ENCODE measurements at regions not wholly inside any gene's neighbourhood (a gene's known extent, or its start where the extent isn't known, plus 50 kb on each side); places are given as distances from the start of the nearest gene placed in this dataset.

- H3K9me3 ChIP-seq (replicated peaks; ENCODE audit: control insufficient read depth, insufficient read depth, low read length) = no peaks in the 10 kb centered on the region
- H4K20me1 ChIP-seq (replicated peaks; ENCODE audit: control insufficient read depth, extremely low read depth, insufficient read depth, low read length) = no peaks in the 10 kb centered on the region
- no peak overlapping the region for H3K27ac ChIP-seq (ENCODE audit: insufficient read depth, low read depth, low read length)
- DNase-seq (ENCODE audit: low read depth, low spot score) (no peak), FAIRE-seq (no peak)
- H3K4me2 ChIP-seq (ENCODE audit: insufficient read depth, low read length) = no peak overlapping the region
- POLR2A ChIA-PET = no interaction called here
- H3K79me2 ChIP-seq (ENCODE audit: control insufficient read depth, insufficient read depth, low read length) = no peaks in the 10 kb centered on the region
- H3K4me1 ChIP-seq (ENCODE audit: control insufficient read depth, extremely low read depth, insufficient read depth, low read length) = peaks cover 16% of the 10 kb centered on the region
- intact Hi-C loops (cut with micrococcal nuclease) (no loop called here), dilution Hi-C loops (cut with MboI; ENCODE audit: extremely low pct_ligation_motif_present, low sequenced_read_pairs) (no loop called here)
- no peak overlapping the region for H3K4me3 ChIP-seq (replicated peaks in 1 of 3; ENCODE audit: insufficient read depth in 1 of 3, low read depth in 1 of 3, low read length in 3 of 3)
- no peak overlapping the region for H3K9ac ChIP-seq (replicated peaks; ENCODE audit: extremely low read depth, insufficient read depth, low read length)
- no peaks in the 10 kb centered on the region for H3K9me1 ChIP-seq (replicated peaks; ENCODE audit: control insufficient read depth, extremely low read depth, insufficient read depth, low read length)
- H2AFZ ChIP-seq (ENCODE audit: low read depth, low read length) = no peak overlapping the region
- no TSS peak for BruUV-seq (replicated peaks)
- no peaks in the 10 kb centered on the region for H3K27me3 ChIP-seq (ENCODE audit: control insufficient read depth in 2 of 2, insufficient read depth in 2 of 2, low read length in 2 of 2)
- no peaks in the 10 kb centered on the region for H3K36me3 ChIP-seq (ENCODE audit: control insufficient read depth in 2 of 2, extremely low read depth in 1 of 2, insufficient read depth in 2 of 2, low read length in 2 of 2)
- no peak for TF ChIP-seq POLR2AphosphoS5 (IDR thresholded peaks at IDR 0.05; ENCODE audit: insufficient read depth, low read depth, low read length)
- TF ChIP-seq POLR2A (IDR thresholded peaks at IDR 0.05; ENCODE audit: low read depth, low read length) = no peak
- TF ChIP-seq CTCF (IDR thresholded peaks at IDR 0.05; ENCODE audit: extremely low read depth in 1 of 2, insufficient read depth in 1 of 2, low read depth in 1 of 2, low read length in 2 of 2) = no peak
- no peak for TF ChIP-seq EZH2 (IDR thresholded peaks at IDR 0.05; ENCODE audit: borderline replicate concordance, low read depth, low read length, severe bottlenecking)
- no peak for TF ChIP-seq GATA2 (IDR thresholded peaks at IDR 0.05; ENCODE audit: insufficient read depth, insufficient read length, low read depth, low read length)
- CTCF ChIA-PET = interaction anchor here (1.9 kb wide), 1 partner anchor 11 kb away, joined by 5 read pairs; no protein-coding TSS in a partner anchor
Measured at GRCh38 chr10:4249841-4250586, 465.0 kb upstream of the KLF6 start.

GRCh38 chr10:4247379-4247778, 462.4 kb upstream of the KLF6 start:
- dilution Hi-C loops (cut with MboI; ENCODE audit: extremely low pct_ligation_motif_present, low sequenced_read_pairs) (no loop called here), intact Hi-C loops (cut with micrococcal nuclease) (no loop called here)
- H4K20me1 ChIP-seq (replicated peaks; ENCODE audit: control insufficient read depth, extremely low read depth, insufficient read depth, low read length) = no peaks in the 10 kb centered on the region
- H3K27ac ChIP-seq (ENCODE audit: insufficient read depth, low read depth, low read length) = peak overlapping the region; percentile 52
- ChIA-PET CTCF (interaction anchor here (1.0 to 1.3 kb wide), 2 partner anchors 13 to 410 kb away, joined by 3 to 5 read pairs; no protein-coding TSS in a partner anchor), POLR2A (no interaction called here)
- DNase-seq (ENCODE audit: low read depth, low spot score) = no peak
- BruUV-seq (replicated peaks) = no TSS peak
- H3K79me2 ChIP-seq (ENCODE audit: control insufficient read depth, insufficient read depth, low read length) = no peaks in the 10 kb centered on the region
- H3K4me1 ChIP-seq (ENCODE audit: control insufficient read depth, extremely low read depth, insufficient read depth, low read length) = peaks cover 35% of the 10 kb centered on the region
- H3K27me3 ChIP-seq (ENCODE audit: control insufficient read depth in 2 of 2, insufficient read depth in 2 of 2, low read length in 2 of 2) = no peaks in the 10 kb centered on the region
- no peak overlapping the region for H2AFZ ChIP-seq (ENCODE audit: low read depth, low read length)
- H3K4me2 ChIP-seq (ENCODE audit: insufficient read depth, low read length) = no peak overlapping the region
- no peaks in the 10 kb centered on the region for H3K36me3 ChIP-seq (ENCODE audit: control insufficient read depth in 2 of 2, extremely low read depth in 1 of 2, insufficient read depth in 2 of 2, low read length in 2 of 2)
- TF ChIP-seq POLR2AphosphoS5 (IDR thresholded peaks at IDR 0.05; ENCODE audit: insufficient read depth, low read depth, low read length) (no peak), FOS (IDR thresholded peaks at IDR 0.05; ENCODE audit: borderline replicate concordance, insufficient read depth, low read length) (no peak), JUN (IDR thresholded peaks at IDR 0.05; ENCODE audit: borderline replicate concordance, insufficient read depth, insufficient read length, low read depth) (no peak), CTCF (IDR thresholded peaks at IDR 0.05; ENCODE audit: extremely low read depth in 1 of 2, insufficient read depth in 1 of 2, low read depth in 1 of 2, low read length in 2 of 2) (no peak), MYC (IDR thresholded peaks at IDR 0.05; ENCODE audit: low read depth, low read length) (no peak), MAX (IDR thresholded peaks at IDR 0.05; ENCODE audit: insufficient read depth, insufficient read length) (no peak), GATA2 (IDR thresholded peaks at IDR 0.05; ENCODE audit: insufficient read depth, insufficient read length, low read depth, low read length) (no peak), POLR2A (IDR thresholded peaks at IDR 0.05; ENCODE audit: low read depth, low read length) (no peak), EZH2 (IDR thresholded peaks at IDR 0.05; ENCODE audit: borderline replicate concordance, low read depth, low read length, severe bottlenecking) (no peak)
- H3K9ac ChIP-seq (replicated peaks; ENCODE audit: extremely low read depth, insufficient read depth, low read length) = no peak overlapping the region
- no peak overlapping the region for H3K4me3 ChIP-seq (replicated peaks in 1 of 3; ENCODE audit: insufficient read depth in 1 of 3, low read depth in 1 of 3, low read length in 3 of 3)
- FAIRE-seq = peak; percentile 40
- no peaks in the 10 kb centered on the region for H3K9me3 ChIP-seq (replicated peaks; ENCODE audit: control insufficient read depth, insufficient read depth, low read length)
- H3K9me1 ChIP-seq (replicated peaks; ENCODE audit: control insufficient read depth, extremely low read depth, insufficient read depth, low read length) = no peaks in the 10 kb centered on the region
